ENCODE measurements at regions not wholly inside any gene's neighbourhood (a gene's known extent, or its start where the extent isn't known, plus 50 kb on each side); places are given as distances from the start of the nearest gene placed in this dataset.

GRCh38 chr15:70172124-70172523 is 74.4 kb upstream of the TLE3 start:
- TF ChIP-seq SUZ12 (IDR thresholded peaks at IDR 0.05; ENCODE audit: extremely low read depth, insufficient read depth, insufficient read length), result no peak
- TF ChIP-seq ZNF274 (IDR thresholded peaks at IDR 0.05; ENCODE audit: low read depth, low read length), result no peak
- no peak for TF ChIP-seq YY1 (IDR thresholded peaks at IDR 0.05; ENCODE audit: insufficient read depth, insufficient read length)

All from NT2/D1 (cell line).